Skin epidermis (tissue), 12 donors: ENCODE measurements at regions not wholly inside any gene's neighbourhood (a gene's known extent, or its start where the extent isn't known, plus 50 kb on each side); places are given as distances from the start of the nearest gene placed in this dataset.

Experiments used
- H3K27ac ChIP-seq, 21 experiments: fragments of 200-600 bp; sonication (generic) in 11 of 21; one replicate each; pipeline ENCODE4 v1.5.0; 2020; ENCODE audit warnings: mild to moderate bottlenecking in 3 of 21, inconsistent platforms in 2 of 21, moderate library complexity in 2 of 21
- H3K4me3 ChIP-seq, 7 experiments: fragments of 200-600 bp; sonication (generic) in 2 of 7; one replicate each; pipeline ENCODE4 v1.5.0; 2020; ENCODE audit warnings: inconsistent platforms in 2 of 7, mild to moderate bottlenecking in 2 of 7, moderate library complexity in 1 of 7

DNA sequence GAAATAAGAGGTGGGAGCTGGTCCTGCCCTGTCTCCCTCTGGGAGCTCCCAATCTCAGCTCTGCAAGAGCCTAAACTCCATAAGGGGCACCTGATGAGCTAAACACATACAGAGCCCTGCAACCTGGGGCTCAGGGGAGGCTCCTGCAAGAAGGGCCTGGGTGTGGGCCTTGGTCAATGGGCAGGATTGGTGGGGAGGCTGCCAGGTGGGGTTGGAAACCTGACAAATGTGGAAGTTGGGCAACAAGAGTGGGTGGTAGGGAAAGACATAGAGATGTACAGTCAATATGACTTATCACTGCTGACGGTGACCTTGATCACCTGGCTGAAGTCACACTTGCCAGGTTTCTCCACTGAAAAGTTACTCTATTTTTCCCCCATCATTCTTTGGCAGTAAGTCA, 209.9 kb downstream of the TTC32 start:
- Histone ChIP-seq H3K4me3 (no peak overlapping the region), H3K27ac (no peak overlapping the region)

DNA sequence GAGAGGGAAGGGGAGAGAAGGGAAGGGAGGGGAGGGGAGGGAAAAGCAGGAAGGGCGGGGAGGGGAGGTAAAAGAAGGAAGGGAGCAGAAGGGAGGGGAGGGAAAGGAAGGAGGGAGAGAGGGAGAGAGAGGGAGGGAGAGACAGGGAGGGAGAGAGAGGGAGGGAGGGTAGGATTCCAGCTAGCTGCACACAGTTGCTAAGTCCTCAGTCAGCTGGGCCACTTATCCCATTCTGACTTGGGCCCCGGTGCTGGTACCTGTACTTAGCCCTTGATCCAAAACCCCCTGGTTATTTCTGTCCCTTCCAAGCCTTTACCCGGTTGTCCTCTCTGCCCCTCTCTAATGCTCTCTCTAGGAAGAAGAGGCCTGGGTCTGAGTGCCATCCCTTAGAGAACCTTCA, 211.4 kb downstream of the TTC32 start:
- Histone ChIP-seq H3K4me3 (no peak overlapping the region), H3K27ac (no peak overlapping the region)

- Histone ChIP-seq H3K27ac (no peak overlapping the region), H3K4me3 (no peak overlapping the region)
Measured at GRCh38 chr2:19689646-19690168, 212.1 kb downstream of the TTC32 start.

DNA sequence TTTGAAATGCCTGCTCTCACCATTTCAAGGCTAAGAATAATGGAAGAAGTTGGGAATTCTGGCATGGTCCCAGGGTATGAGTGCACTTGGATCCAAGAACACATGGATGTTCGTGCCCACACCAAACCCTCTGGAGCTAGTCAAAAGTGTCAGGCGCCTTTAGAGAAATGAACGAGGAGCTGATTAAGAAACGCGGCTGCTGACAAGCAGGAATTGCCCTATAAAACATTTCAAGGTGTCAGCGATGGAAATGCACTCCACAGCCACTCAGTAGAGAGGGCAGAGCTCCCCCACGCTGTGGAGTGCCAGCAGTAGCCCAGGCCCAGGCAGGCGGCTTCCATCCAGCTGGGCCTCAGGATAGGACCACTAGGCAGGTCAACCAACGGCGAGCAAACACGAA, 213.7 kb downstream of the TTC32 start:
- Histone ChIP-seq H3K27ac (no peak overlapping the region), H3K4me3 (no peak overlapping the region)

DNA sequence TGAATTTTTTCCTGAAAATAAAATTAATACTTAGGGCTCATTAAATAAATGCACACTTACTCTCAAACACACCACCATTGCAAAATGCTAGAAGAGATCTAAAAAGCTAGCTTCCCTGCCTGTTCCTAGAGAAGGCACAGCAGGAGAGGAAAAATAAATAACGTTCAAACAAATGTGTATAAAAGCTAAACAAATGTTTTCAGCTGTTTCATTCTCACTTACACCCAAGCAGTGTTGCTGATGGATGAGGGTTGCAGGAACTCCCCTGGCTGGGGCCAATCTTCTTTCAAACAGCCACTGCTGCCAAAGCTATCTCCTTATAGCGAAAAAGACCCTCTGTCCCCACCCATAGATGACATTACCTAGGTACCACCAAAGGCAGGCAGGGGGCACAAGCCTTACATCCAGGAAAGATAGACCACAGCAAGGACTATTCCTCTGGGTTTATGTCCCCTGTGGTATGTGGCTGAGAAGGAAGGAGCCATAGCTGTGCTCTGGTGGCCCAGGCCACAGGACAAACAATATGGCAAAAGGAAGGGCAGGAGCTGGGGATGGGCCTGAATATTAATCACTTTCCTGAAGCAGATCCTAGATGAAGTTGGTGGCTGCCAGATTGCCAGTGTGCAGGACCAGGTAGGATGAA, 214.6 kb downstream of the TTC32 start:
- no peak overlapping the region for H3K27ac ChIP-seq
- no peak overlapping the region for H3K4me3 ChIP-seq

- no peak overlapping the region for H3K4me3 ChIP-seq
- H3K27ac ChIP-seq: no peak overlapping the region
Measured at GRCh38 chr2:19686439-19686838, 215.3 kb downstream of the TTC32 start.

DNA sequence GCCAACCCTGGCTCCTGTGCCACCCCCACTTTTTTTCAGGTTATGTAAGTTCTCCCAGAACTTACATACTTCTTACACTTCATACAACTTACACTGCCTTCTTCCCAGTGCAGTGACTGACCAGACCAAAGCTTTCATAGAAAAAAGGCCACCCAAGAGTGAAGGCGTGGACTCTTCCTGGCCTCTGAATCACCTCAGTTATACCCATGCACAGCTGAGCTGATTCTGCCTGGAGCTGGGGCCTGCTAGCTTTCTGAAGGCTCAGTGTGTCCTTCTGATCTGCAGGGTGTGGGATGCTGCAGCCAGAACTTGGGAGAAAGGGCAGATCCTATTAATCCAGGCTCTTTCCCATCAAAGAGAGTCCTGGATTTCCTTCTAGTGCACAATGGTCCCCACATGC, 216.1 kb downstream of the TTC32 start:
- Histone ChIP-seq H3K4me3 (no peak overlapping the region), H3K27ac (no peak overlapping the region)

DNA sequence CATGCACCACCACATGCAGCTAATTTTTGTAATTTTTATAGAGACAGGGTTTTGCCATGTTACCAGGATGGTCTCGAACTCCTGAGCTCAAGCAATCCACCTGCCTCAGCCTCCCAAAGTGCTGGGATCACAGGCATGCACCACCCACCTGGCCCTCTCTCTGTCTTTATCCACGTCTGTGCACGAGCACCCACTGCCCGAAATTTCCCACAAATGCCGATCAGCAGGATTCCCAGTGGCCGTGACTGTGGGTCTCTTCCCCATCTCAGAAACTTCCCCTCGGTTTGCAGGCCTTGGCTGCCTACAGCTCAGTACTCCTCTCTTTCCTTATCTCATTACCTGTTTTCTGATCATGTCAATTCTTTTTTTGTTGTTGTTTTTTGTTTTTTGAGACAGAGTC, 217.3 kb downstream of the TTC32 start:
- Histone ChIP-seq H3K4me3 (no peak overlapping the region), H3K27ac (no peak overlapping the region)

GRCh38 chr2:19683556-19683955, 218.2 kb downstream of the TTC32 start:
- H3K4me3 ChIP-seq: no peak overlapping the region

DNA sequence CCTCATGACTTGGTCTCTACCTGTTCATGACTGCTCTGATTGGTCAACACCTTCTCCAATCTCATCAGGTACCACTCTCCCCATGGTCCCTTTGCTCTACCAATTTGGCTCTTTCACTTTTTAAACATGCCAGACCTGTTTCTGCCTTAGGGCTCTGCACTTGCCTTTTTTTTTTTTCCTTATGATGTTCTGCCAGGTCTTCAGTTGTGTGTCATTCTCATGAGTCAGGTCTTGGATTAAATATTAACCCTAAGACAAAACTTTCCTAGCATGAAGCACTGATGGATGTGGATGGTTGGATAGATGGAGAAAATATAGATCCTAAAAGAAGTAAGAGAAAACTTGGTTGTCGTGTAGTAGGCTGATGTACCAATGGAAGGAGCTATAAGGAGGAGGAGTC, 219.3 kb downstream of the TTC32 start:
- H3K4me3 ChIP-seq: no peak overlapping the region
- no peak overlapping the region for H3K27ac ChIP-seq

More at GRCh38 chr2:19683556-19683955, 218.2 kb downstream of the TTC32 start:
- H3K27ac ChIP-seq: no peak overlapping the region

DNA sequence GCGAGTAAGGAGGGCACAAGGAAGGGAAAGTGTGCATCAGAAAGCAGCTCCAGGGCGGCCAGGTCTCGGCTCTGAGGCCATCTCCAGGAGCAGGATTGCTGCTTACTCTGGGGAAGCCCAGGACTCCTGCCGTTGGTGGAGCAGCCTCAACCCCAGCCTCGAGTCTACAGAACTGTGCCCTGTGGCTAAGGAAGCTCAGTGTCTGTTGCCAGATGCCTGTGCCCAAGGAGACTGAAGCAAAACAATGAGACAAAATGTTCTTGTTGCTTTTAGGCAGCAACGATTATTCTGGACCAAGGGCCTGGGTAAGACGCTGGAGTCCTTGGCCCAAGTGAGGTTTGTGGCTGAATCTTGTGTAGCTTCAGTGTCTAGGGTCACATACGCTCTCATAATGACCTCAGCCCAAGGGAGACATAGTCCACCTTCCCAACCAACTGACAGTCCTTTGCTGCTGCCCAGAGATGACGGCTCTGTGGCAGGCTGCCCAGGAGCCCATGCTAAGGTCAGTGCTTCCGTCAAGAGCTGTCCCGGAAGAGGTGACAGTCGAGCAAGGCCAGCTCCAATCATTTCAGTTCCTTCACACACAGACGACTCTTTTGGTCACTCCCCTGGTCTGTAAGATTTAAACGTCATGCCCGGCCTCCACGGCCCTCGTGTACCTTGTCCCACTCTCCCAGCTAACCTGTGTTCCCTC, 223.8 kb downstream of the TTC32 start:
- no peak overlapping the region for H3K4me3 ChIP-seq
- no peak overlapping the region for H3K27ac ChIP-seq

GRCh38 chr2:19677215-19677777, 224.5 kb downstream of the TTC32 start:
- Histone ChIP-seq H3K27ac (no peak overlapping the region), H3K4me3 (no peak overlapping the region)

GRCh38 chr2:19676770-19677169, 225.0 kb downstream of the TTC32 start:
- Histone ChIP-seq H3K27ac (no peak overlapping the region), H3K4me3 (no peak overlapping the region)

GRCh38 chr2:19675856-19676460, 225.8 kb downstream of the TTC32 start:
- Histone ChIP-seq H3K27ac (peak overlapping the region in 6 of 21 experiments; percentile 25 to 81 (median 44)), H3K4me3 (no peak overlapping the region)

DNA sequence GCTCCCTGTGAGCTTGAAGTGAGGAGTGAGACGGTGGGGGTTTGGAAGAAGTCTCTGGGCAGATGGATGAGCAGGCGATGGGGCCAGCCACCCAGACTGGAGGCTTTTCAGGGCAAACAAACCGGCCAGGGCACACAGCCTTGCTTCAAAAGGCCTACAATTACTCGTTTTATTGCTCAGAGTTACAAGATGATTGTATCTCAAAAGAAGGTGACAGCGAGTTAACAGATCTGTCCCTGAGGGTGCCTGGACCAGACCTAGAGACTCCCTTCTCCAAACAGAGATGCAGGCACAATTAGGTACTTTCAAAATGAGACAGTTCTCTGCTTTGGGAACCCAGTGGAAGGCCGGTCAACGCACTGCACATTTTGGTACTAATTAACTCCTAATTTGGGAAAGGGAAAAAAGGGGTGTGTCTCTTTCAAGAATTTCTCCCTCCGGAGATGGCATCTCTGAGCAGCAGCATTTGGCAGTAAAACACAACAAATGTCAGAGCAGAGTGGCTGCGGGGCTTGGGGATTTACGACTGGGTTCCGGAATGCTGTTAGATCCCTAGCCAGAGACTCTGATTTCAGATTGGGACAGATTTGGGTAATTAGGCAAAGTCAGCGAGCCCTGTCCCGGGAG, 226.7 kb downstream of the TTC32 start:
- Histone ChIP-seq H3K27ac (peak overlapping the region in 15 of 21 experiments; percentile 6 to 81 (median 45)), H3K4me3 (no peak overlapping the region)

DNA sequence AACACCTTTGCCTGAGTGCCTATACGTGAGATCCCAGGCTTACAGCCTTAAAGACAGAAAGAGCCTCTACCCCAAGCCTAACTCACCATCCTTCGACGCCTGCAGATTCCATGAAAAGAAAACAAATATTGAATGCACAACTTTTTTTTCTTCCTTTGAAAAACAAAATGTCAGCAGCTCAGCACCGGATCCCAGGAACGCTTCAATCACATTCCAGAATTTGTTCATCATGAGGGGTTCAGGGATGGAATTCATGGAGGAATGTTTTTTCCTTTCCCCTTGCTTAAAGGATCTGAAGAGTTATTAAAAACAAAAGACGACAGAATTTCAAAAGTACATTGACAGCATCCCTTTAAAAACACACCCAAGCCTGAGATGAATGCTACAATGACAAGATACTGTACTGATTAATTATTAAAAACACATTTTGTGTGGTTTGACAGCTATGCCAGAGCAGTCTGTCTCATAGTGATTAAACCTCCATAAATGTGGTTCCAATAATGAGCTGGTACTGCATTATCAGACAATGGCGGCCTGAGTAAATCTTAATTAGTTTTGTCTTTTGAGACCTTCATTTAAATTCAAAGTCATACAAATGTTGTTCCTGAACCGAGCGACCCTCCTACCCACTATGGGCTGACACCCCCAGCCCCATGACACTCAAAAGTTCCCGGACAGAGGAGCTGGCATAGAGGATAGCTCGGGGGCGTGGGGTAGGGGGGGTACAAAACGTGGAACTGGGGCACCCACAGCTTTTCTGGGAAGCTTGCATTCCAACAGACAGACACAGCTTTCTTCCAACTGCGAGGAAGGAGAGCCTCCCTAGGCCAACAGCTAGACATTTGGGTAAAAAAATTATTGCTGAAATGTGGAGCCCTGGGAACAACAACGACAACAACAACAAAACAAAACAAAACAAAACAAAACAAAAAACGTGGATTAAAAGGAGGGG, 227.5 kb downstream of the TTC32 start:
- Histone ChIP-seq H3K27ac (peak overlapping the region in 15 of 21 experiments; percentile 14 to 81 (median 45)), H3K4me3 (no peak overlapping the region)

GRCh38 chr2:19673213-19673791, 228.5 kb downstream of the TTC32 start:
- peak overlapping the region in 6 of 21 experiments; percentile 1 to 63 (median 26) for H3K27ac ChIP-seq
- no peak overlapping the region for H3K4me3 ChIP-seq

- H3K4me3 ChIP-seq: no peak overlapping the region
- H3K27ac ChIP-seq: no peak overlapping the region
Measured at GRCh38 chr2:19671916-19672315, 229.9 kb downstream of the TTC32 start.

GRCh38 chr2:19671311-19671710, 230.5 kb downstream of the TTC32 start:
- Histone ChIP-seq H3K27ac (no peak overlapping the region), H3K4me3 (no peak overlapping the region)
